Brain pericyte (primary cell): ENCODE measurements at regions not wholly inside any gene's neighbourhood (a gene's known extent, or its start where the extent isn't known, plus 50 kb on each side); places are given as distances from the start of the nearest gene placed in this dataset.
"Not testable (repeated sequence)": the region's sequence is repeated elsewhere in the genome, so short reads cannot be mapped to it uniquely, and the experiment has no call there.

Source experiments
- DNase-seq: peaks from one replicate; pipeline ENCODE4 v3.0.0-alpha.2; 2012; ENCODE audit warnings: low read depth, low spot score

DNA sequence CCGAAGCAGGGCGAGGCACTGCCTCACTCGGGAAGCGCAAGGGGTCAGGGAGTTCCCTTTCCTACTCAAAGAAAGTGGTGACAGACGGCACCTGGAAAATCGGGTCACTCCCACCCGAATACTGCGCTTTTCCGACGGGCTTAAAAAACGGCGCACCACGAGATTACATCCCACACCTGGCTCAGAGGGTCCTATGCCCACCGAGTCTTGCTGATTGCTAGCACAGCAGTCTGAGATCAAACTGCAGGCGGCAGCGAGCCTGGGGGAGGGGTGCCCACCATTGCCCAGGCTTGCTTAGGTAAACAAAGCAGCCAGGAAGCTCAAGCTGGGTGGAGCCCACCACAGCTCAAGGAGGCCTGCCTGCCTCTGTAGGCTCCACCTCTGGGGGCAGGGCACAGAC lies 549.4 kb downstream of the KIF20B start:
- not testable (repeated sequence) for DNase-seq

DNA sequence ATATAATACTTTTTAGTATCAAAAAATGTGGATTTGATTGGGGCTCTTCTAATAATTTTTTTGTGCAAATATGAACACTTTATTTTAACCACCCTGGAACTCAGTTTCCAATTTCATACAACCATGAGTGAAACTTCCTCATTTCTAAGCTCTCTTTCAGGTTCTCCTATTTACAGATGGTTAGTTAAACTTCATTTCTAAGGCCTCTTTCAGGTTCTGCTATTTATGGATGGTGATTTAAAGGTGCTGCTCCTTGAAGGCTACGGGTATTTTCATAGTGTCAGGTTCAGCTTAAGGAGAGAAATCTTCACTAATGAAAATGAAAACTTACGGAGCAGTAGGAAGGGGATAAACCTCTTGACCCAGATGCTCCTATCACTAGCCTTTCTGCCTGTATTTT lies 568.3 kb downstream of the KIF20B start:
- no peak for DNase-seq

DNA sequence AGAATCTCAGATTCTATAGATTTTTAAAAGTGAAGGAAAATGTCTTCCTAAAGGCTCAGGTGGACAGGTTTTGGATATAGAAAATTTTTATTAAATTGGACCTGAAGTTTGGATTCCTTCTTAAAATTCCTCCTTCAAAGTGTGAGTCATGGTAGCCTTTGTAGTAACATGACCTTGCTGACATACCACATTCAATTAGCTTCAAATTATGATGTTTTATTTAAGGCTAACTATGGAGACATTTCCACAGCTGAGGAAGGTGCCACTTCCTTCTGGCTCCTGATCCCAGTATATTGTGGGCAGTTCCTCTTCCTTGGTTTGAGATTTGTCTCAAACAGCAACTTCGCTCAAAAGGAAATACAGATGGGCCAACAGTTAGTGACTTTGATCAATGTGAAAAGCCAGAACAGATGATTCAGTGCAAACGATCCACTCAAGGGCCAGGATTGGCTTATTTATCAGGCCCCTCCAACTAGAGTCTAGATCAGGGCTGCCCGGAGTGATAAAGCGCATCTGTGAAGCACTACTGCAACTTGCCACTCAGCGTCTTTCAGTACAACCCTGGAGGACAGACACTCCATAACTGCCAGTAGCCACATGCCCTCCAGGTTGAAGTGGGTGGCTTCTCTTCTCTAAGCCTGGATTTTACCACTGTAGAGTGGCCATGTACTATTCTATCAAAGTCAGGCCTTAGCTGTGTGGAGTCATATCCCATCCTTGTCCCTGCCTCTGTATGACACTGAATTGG lies 573.5 kb downstream of the KIF20B start:
- DNase-seq: no peak

DNA sequence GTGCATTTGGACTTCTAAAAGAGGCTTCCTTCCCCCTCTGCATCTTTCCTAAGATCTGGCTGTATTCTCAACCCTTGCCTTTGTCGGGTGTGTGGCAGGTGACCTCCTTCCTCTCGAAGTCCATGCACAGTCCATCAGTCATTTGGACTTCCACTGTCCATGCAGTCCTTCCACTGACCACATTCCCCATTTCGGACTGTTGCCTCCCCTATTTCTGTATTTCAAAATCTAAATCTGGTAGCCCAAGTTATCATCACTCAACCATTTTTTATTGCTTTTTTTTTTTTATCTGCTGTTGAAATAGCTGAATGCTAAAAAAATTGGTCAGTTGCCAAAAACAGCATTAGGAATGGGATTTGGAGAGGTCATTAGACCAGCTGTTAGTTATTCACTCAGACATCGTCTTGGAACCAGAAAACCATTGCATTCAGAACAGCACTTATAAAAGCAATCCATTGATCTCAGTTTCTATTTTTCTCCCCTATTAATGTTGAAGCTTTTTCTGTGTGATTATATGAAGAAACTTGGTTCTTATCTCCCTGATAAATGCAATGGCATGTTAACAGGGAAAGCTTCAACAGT lies 575.6 kb downstream of the KIF20B start:
- no peak for DNase-seq

DNA sequence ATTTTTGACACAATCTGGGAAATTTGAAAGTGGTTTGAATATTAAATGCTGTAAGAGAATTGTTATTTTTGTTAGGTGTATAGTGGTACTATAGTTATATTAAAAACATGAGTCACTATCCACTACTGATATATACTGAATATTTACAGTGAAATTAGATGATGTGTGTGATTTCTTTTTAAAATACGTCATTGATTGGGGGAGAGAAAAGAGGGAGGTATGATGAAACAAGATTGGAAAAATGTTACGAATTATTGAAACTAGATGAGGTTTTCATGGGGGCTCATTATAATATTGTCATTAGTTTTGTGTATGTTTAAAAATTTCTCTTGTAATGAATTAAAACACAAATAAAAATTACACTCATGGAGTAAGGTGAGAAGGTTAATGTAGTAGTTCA lies 571.4 kb downstream of the HTR7 start:
- no peak for DNase-seq

DNA sequence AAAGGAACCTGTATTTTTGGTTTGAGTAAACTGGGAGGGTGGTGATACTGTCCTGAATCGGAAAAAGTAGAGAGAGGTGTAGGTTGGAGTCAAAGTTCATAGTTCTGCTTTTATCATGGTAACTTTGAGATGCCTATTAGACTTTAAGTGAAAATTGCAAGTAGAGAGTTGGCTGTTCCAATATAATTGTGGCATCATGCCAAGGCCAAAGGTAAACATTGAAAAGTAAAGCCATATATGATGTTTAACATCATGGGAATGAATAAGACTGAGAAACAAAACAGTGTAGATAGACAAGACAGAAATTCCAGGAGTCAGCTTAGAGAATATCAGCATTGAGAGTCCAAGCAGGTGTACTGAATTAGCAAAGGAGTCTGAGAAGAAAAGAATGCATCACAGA lies 570.9 kb downstream of the HTR7 start:
- no peak for DNase-seq

DNA sequence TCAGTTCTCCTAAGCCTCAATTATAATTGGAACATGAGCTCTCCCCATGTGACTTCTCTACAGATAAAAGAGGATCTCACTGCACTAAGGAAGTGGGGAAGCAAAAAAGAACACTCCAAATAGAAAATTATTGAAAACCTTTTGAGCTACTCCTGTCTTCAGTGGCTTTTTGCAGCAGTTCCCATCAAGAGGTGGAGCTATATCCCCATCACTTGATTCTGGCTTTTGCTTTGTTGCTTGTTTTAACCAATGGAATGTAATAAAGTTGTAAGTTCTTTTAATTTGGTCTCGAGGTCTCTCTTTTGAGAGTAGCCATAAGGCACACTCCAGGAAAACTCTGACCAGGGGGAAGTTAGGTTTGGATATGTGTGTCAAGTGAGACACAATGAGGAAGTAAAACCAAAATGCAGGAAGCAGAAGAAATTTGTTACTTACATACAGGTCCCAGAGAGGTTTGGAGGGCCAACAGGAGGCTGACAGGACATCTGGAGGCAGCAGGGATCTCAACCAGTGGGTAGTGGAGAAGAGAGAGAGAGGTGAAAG lies 569.4 kb downstream of the HTR7 start:
- DNase-seq: peak; percentile 25

DNA sequence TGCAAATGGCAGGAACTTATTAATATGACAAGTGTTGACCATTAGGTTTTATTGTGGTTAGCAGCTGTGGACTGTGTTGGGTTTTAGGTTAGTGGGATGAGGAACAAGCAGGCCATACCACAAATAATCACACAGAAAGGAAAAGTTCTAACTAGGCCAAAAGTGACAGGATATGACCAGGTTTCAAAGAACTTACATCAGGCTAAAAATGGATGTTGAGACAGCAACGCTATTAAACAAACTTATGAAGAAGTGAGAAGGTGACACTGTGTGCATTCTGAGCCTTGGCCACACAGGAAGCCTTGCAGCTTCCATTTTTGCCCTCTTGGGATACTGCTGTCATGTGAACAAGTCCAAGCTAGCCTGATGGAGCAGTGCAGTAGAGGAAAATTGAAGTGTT lies 568.8 kb downstream of the HTR7 start:
- no peak for DNase-seq

DNA sequence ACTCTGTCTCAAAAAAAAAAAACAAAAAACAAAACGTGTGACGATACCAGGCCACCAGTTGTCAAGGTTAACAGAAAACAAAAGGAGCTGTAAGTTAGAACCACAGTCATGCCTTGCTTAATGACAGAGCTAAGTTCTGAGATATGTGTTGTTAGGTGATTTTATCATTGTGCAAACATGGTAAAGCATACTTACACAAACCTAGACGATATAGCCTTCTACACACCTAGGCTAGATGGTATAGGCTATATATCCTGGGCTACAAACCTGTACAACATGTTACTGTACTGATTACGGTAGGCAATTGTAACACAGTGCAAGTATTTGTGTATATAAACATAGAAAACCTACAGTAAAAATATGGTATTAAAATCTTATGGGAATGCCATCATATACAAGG lies 564.2 kb downstream of the HTR7 start:
- DNase-seq: no peak

DNA sequence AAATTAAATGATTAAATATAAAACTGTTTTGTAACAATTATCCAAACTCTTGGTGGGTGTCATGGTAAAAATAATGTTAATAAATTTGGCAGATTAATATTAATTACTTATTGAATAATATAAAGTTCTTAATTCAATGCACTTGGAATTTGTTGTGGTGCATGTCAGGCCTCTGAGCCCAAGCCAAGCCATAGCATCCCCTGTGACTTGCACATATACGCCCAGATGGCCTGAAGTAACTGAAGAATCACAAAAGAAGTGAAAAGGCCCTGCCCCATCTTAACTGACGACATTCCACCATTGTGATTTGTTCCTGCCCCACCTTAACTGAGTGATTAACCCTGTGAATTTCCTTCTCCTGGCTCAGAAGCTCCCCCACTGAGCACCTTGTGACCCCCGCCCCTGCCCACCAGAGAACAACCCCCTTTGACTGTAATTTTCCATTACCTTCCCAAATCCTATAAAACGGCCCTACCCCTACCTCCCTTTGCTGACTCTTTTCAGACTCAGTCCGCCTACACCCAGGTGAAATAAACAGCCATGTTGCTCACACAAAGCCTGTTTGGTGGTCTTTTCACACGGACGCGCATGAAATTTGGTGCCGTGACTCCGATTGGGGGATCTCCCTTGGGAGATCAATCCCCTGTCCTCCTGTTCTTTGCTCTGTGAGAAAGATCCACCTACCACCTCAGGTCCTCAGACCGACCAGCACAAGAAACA lies 562.9 kb downstream of the HTR7 start:
- not testable (repeated sequence) for DNase-seq

DNA sequence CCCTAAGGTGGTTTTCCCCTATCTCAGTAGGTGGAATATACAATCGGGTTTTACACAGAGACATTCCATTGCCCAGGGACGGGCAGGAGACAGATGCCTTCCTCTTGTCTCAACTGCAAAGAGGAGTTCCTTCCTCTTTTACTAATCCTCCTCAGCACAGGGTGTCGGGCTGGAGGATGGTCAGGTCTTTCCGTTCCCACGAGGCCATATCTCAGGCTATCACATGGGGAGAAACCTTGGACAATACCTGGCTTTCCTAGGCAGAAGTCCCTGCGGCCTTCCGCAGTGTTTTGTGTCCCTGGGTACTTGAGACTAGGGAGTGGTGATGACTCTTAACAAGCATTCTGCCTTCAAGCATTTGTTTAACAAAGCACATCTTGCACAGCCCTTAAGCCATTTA lies 555.8 kb downstream of the HTR7 start:
- not testable (repeated sequence) for DNase-seq

DNA sequence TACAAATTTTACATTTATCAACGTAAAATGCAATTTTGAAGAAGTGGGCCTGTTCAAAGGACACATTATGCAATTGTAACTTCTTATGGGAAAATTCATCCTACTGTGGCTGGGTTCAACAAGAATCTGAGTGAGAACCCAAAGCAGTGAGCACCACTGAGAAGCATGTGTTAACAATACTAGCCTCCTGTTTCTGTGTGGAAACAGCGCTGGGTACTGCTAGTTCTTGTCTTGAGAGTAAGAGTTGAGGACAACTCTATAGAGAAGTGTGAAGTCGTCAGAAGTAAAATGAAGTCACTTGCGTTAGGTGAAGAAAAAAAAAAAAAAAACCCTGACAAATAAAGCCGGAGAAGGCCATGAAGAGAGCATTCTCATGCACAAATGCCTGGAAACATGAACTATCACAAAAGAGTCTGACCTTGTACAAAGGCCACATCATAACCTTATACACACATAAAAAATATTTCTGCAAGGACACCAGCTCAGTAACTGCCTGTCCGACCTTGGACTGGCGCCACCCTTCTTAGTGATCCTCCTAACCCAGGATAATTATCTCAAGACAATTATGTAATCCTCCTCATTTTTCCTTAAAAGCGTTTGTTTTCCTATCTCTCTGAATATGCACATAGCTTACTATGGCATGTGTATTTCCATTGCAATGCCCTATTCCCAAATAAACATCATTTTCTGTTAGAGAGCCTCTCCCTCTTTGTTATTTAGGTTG lies 554.9 kb downstream of the HTR7 start:
- DNase-seq: no peak

DNA sequence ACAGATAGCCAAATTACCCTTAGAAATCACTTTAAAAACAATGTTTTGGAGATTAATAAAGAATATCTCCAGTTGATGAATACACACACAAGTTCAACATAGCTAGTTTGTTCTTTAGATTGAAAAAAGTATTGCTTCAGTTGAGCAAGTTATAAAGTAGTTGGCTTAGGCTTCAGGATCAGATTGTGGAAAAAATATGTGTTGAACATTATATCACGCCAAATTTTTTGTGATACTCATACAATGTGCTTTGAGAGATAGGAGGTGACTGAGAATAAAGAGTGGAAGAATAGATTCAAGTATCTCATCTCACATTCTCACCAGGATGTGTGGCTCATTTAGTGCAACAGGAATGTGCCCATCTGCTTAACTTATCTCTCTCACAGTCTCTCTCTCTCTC lies 553.3 kb downstream of the HTR7 start:
- no peak for DNase-seq

DNA sequence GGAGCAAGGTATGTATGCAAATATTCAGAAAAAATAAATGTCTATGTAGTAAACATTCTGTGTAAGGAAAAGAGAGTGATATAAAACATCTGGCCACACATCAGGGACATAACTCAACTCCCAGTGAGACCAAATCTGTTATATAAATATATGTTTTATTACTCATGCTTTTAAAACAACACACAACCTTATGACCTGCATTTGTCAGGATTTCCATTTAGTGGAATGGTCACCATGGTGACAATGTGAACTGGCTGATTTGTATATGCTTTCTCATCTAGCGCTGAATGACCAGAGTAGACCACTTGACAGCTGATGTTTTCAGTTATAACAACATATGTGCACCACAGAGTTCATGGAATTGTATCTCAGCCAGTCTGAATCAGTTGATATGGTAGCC lies 551.7 kb downstream of the HTR7 start:
- DNase-seq: peak; percentile 88

DNA sequence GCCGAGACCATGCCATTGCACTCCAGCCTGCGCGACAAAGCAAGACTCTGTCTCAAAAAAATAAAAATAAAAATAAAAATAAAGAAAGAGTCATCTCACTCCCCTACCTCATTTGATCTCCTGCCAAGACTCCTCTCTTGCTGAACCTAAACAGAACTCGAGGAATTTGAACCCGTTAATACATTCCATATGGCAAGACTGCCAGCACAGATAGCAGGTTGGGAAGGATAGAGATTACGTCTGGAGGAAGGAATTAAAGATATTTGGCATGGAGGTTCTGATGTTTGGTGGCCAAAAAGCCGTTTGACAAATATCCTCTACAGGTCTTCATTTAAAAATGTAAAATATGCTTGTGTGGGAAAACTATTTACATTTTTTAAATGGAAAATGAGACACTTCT lies 549.6 kb downstream of the HTR7 start:
- no peak for DNase-seq

DNA sequence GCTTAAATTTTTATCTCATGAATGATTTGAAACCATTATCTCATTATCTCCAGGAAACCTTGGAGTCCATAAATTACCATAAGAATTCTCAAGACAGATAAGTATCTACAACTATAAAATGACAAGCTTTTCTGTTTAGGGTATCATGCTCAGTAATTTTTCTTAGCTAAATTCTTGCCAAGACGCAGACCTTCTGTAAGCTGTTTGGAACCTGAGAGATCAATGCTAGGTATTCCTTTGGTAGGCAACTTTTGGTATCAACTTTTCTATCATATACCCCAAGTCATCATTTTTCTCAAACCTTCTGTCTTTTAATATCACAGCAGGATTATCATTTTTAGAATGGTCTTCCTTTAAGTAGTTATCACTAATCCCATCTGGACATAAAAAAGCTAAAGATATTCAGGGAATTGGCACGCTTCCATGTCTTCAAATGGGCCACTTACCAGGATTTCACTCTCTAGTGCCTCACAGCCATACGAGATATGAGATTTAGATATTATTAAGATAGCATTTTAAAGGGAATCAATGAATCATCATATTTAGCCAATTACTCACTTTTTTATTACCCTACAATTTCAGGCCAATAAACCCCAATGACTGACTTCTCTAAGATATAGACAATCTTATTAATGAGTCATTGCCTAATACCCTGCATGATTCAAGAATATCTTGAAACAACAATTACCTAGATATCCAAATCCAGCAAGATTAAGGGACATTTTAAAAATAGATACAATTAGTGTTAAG lies 544.1 kb downstream of the HTR7 start:
- DNase-seq: no peak

DNA sequence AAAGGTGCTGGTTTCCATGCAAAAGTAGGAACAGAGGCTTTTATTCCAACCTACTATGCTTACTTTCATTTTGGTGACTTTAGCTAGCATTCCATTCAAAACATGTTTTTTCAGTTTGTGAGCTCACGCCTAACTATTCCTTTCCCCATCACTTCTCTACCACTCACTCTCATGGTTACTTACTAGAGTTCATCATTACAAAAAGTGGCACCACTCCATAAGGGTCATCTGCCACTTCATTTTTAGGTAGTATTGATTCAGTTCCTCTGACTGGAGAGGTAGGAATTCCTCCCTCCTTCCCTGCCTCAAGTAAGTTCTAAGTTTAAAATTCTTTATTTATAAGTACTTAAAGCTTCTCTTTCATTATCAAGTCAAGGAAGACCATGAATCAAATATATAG lies 543.1 kb downstream of the HTR7 start:
- DNase-seq: no peak

DNA sequence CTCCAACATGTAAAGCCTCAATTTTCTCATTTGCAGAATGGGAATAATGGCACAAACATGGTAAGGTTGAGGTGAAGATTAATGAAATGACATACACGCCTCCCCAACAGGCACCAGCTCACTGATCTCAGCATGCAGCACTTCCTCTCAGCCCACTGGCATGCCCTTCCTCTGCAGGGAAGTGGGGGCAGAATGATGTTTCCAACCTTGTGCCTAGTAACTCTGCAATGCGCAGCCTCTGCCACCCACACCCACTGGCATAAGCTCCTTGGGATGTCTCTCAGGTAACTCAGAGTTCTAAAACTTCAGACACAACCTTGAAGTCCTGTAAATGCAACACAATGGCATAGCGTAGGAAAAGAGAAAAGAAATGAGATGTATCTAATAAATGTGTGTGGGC lies 540.7 kb downstream of the HTR7 start:
- DNase-seq: no peak

DNA sequence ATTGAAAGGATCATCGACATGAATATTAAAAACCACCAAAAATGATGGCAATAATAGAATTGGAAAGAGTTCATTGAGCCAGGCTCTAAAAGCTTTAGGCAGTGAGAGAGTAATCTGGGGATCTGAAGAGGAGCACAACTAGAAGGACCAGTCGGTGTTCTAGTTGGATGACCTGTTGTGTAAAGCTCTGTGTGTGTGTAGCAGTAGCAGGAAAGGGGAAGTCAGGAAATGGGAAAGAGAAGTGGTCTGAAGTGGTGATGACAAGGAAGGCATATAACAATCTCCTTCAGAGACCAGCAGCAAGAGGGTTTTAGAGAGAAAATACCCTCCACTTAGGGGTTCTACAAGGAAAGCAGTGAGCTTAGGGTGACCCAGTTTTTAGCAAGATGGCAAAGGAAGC lies 539.2 kb downstream of the HTR7 start:
- no peak for DNase-seq

DNA sequence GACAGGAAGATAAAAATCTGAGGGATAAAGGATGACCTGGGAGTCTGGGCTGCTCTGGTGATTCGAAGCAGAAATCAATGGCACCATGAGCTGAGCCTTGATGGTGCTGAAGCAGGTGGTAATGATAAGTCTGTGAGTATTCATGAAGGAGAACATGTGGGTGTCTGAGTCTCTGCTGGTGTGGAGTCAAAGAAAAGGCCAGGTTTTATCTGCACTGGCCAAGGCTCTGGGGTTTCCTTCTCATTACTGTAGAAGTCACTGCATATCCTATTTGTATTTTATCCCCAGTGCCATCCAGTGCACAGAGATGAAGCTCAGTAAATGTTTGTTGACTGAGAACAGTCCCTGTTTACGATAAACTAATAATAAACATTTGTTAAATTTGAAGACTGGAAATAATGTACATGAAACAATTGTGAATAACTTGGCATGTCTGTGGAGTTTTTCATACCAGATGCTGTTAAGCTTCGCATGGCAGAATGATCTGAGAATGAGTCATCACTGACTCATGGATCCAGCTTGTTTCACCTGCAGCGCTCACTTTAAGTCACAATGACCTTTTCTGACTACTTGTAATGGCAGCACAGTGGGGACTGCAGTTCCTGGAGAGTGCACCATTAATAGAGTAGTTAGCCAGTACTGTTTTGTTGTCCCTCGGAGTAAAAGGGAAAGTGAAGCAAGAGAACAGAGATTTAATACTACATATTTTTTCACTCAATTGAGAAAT lies 538.5 kb downstream of the HTR7 start:
- DNase-seq: peak; percentile 91
